NCI-H446 (cell line): ENCODE measurements at regions not wholly inside any gene's neighbourhood (a gene's known extent, or its start where the extent isn't known, plus 50 kb on each side); places are given as distances from the start of the nearest gene placed in this dataset.

Experiments
- DNase-seq, 2 experiments: peaks; one replicate each; lab custom pipeline; 2025; lab: John Stamatoyannopoulos, UW

GRCh38 chr3:176723758-176724393, 473.4 kb downstream of the TBL1XR1 start:
- no peak for DNase-seq

- DNase-seq, result no peak
These were observed 483.2 kb downstream of the TBL1XR1 start for GRCh38 chr3:176714034-176714433.

GRCh38 chr3:176712191-176712590, 485.1 kb downstream of the TBL1XR1 start:
- DNase-seq, result no peak

GRCh38 chr3:176699288-176699687, 498.0 kb downstream of the TBL1XR1 start:
- no peak for DNase-seq

GRCh38 chr3:176697284-176697889, 499.9 kb downstream of the TBL1XR1 start:
- no peak for DNase-seq

- no peak for DNase-seq
These were observed 500.5 kb downstream of the TBL1XR1 start for GRCh38 chr3:176696816-176697215.

GRCh38 chr3:176692966-176693785, 504.1 kb downstream of the TBL1XR1 start:
- peak in 1 of 2 experiments; percentile 63 for DNase-seq

GRCh38 chr3:176692199-176692965, 504.9 kb downstream of the TBL1XR1 start:
- no peak for DNase-seq

GRCh38 chr3:176690083-176690869, 507.0 kb downstream of the TBL1XR1 start:
- DNase-seq, result peak in 1 of 2 experiments; percentile 26

- no peak for DNase-seq
These were observed 509.5 kb downstream of the TBL1XR1 start for GRCh38 chr3:176687754-176688153.

- DNase-seq, result no peak
These were observed 513.9 kb downstream of the TBL1XR1 start for GRCh38 chr3:176683382-176683781.

GRCh38 chr3:176663837-176664831, 533.1 kb downstream of the TBL1XR1 start:
- peak; percentile 66 to 86 for DNase-seq

- DNase-seq, result no peak
These were observed 533.9 kb downstream of the TBL1XR1 start for GRCh38 chr3:176663387-176663786.

- DNase-seq, result no peak
These were observed 535.8 kb downstream of the TBL1XR1 start for GRCh38 chr3:176661432-176661964.

GRCh38 chr3:176655404-176656094, 541.7 kb downstream of the TBL1XR1 start:
- DNase-seq, result peak in 1 of 2 experiments; percentile 54

- DNase-seq, result peak in 1 of 2 experiments; percentile 16
These were observed 545.7 kb downstream of the TBL1XR1 start for GRCh38 chr3:176651622-176652021.

GRCh38 chr3:176650478-176650877, 546.8 kb downstream of the TBL1XR1 start:
- no peak for DNase-seq

GRCh38 chr3:176647987-176648386, 549.3 kb downstream of the TBL1XR1 start:
- no peak for DNase-seq

GRCh38 chr3:176633511-176633910, 563.8 kb downstream of the TBL1XR1 start:
- DNase-seq, result no peak
